Limb (tissue), 2 donors: ENCODE measurements at regions not wholly inside any gene's neighbourhood (a gene's known extent, or its start where the extent isn't known, plus 50 kb on each side); places are given as distances from the start of the nearest gene placed in this dataset.
A peak's percentile ranks its signal among the peaks of the same experiment; 100 is the strongest.

Experiments used
- DNase-seq, 2 donors: peaks; one replicate each; pipeline ENCODE4 v3.0.0-alpha.2; 2016; ENCODE audit errors: extremely low spot score in 2 of 2

DNA sequence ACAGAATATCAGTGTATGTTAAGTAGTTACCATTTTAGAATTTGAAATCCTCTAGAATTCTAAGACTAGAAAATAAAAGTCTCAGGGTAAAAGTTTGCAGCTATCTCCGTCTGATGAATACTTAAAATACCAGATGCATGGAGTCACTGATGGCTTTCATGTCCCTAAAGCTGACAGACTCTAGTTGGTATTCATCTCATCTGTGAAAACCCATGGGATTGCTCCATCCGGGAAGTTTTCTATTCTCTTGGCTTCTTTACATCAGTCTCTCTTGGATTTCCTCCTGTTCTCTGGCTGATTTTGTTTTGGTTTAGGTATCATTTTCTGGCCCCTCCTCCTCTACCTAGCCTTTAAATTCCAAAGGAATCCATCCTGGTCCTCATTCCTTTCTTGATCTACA is 465.6 kb upstream of the POU3F3 start:
- DNase-seq: no peak

DNA sequence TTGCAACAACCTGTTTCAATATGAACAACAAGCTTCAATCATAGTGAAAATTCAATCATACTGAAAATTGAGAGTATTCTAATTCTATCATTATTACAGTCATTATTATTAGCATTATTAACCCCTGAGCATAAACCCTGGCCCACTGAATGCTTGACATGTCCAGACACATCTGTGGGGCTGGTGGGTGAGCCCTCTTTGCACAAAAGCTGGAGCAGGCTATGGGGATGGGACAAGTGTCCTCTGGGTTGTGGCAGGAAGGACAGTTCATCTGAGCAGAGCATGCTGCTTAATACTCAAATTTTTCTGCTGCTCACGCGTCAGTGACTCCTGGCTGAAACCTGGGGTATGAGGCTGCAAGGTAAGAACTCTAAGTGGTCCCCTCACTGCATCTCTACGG is 451.1 kb upstream of the POU3F3 start:
- no peak for DNase-seq

DNA sequence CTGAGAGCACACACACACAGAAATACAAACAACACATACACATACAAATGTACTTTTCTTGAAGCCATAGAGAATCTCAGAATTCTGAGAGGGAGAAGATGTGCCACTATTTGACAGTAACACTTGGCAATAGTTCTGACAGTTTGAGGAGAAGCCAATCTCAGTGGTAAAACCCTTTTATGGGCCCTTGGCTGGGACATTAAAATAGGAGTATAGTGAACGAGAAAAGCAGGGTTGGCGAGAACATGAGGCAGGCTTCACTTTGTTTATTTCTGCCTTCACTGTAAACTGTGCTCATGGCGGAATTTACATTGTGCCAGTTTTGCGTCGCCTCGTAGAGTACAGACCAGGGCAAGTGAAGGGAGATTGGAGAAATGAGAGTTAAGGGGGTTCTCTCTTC is 449.4 kb upstream of the POU3F3 start:
- DNase-seq: no peak

DNA sequence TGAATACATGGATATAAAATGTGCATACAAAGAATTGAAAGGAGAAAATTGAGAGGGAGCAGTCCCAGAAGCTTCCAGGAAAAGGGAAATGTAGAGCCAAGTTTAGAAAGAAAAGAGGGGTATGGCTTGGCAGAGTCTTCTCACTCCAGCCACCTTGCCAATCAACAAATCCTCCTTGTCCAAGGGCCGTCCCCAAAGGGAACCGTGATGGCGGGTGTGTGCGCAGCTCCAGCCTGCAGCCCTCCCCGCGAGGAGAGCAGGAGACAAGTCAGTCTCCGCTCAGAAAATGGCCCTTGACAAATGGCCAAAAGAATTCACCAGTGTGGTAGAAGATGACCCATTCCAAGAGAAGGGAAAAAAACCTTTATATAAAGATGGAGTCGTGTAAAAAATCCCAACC is 448.3 kb upstream of the POU3F3 start:
- peak; percentile 6 to 43 for DNase-seq

DNA sequence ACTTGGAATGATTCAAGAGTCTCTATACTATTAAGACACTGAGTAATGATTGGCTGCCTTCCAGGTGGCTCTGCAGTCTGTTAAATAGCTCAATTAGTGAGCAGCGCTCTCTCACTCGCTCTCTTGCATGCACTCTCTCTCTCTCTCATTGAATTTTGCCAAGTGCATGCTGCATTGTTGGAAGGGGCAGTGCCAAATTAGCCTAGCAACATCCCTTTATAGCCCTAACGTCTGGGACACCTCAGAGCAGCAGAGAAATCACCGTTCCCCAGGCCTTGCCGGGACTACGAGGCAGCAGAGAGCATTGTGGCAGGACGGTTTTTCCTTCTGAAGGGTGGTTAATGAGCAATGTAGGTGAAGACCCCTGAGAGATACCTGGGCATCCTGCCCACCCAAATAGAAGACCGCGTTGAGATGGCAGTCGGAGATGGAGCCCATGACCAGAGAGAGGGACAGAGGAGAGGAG is 447.6 kb upstream of the POU3F3 start:
- peak; percentile 50 to 61 for DNase-seq

DNA sequence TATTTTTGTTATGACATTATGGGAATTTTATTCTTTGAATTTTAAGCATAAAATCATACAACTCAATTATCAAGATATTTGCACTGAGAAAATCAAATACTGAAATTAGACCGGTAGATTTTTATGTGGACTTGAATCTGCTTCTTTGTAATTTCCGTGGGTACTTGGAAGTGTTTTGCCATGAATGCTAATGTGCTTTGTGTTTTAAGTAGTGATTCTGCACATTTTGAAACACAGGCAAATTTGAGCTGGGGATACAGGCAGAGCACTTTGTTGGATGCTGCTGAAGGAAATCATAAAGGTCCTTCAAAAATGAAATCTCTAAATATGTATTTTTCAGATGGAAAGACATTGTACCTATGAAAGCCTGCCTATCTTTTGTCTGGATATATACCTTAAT is 446.3 kb upstream of the POU3F3 start:
- DNase-seq: no peak

DNA sequence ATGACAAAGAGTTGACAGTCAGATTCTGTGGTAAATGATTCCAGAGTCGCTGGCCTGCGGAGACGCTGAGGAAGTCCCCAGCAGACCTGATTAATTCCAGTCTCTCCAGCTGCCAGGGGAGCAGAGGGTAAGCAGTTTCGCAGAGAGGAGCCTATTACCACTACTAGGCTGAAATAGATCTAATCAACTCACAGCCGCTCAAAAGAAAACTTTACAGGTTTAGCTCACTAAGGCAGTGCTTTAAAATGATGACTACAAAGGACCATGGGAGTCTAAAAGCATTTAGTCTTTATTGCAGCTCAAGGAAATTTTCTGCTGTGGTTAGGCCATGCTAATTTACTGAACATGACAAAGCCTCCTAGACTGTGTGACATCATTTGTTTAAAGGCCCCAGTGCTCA is 445.6 kb upstream of the POU3F3 start:
- no peak for DNase-seq

DNA sequence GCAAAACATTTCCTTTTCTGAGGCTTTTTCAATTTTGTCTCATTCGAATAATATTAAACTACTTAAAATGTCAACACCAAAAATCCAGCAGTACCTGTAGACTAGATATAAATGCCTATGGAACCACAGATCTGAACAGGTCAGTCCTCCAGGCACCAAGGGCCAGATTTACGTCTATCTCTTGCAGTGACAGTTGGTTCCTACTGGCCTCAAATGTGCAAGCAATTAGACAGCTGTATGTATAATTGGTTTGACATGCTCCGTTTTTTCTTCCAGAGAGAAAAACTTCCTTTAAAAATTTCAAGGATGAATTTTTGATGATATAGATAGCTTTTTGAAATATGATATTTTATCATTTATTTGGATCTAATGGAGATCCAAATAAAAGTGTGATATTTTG is 443.8 kb upstream of the POU3F3 start:
- no peak for DNase-seq

DNA sequence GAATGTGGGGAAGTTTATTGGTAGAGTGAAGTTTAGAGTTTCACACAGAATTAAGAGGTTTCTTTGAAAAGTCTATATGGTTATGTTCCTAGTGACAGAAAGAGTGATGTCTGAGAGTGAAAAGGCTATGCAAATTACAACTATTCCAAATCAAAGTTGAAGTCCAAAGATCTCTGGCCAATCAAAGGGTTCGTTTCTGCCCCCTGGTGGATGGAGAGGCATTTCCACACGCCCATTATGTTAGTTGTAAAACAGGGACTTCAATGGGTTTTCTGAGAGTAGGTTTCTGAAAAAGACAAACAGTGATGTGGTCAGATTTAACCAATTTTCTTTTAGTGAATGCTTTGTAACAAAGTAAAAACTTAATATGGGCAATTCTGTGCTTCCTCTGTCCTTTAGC is 441.5 kb upstream of the POU3F3 start:
- peak in 1 of 2 donors; percentile 45 for DNase-seq

DNA sequence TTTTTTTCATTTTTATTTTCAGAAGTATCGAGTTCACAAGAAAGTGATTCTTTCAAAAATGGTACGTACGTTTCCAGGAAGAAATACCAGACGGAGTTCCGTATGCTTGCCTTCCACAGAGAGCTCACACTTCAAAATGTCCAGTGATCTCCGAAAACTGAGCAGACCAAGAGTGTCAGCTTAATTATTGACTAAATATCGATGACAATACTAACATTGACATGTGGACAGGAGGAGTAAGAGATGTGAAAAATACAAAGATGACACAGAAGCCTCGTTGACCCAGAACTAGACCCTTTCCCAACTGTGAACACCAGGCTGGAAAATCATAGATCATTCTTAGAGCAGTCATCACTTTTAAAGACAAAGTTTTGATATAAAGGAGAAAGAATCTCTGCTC is 440.0 kb upstream of the POU3F3 start:
- no peak for DNase-seq

DNA sequence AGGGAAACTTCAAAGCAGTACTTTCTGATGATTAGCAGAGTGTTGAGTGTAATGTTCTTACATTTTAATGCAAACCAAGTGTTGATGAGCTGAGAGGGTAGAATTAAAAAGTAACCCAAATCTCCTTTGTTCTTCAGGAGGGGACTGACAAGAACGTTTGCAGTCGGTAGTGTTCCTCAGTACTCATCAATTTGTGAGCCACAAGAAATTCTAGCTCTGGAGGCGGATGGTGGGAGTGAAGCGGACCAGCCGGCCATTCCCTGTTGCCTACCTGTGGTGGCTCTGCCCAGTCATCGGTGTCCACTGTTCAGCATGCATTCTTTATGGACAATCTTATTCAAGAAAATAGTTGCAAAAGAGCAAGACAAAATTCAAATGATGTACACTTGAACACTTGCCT is 438.6 kb upstream of the POU3F3 start:
- DNase-seq: no peak

DNA sequence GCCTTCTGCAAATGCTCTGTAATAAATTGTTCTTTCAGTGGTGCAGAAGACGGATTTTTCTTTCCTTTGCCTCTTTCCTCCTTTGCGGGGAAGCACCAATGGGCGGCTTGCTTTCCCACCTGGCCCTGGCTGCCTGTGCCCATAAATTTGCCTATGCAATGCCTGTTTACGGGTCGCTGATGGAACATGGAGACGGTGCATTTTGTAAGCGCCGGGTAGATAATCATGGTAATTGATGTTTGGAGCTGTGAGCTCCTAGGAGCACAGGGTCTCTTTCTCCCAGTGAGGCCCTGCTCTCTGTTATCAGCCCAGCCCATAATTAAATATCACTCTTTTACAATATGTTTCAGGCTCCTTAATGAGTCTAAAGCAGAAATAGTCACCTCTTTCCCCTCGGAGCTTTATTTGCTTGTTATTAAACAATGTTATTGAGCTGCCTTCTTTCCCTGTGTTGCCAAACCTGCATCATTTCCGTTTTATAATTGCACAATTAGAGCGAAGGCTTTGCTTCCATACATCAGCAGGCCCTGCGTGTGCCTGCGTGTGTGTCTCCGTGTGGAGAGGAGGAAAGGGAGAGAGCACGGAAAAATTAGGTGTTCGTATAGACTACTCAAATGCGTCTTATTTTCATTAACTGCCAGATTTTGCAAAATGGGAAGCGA is 437.4 kb upstream of the POU3F3 start:
- DNase-seq: peak in 1 of 2 donors; percentile 35

DNA sequence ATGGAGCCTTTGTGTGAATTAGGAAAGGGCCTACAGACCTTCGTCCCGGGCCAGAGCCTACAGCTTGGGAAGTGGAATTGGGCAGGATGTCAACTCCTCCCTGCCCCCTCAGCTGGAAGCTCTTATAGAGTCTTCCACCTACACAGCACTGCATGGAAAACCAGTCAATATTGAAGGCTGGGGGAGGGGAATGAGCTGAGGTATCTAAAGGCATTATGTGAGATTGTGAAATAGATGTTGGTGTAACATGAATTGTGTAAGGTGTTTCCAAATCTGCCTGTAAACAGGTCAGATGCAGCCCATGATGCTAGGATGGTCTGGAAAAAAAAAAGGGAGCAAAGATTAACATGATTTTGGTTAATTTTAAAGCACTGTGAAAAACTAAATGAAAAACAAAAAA is 433.5 kb upstream of the POU3F3 start:
- DNase-seq: no peak

DNA sequence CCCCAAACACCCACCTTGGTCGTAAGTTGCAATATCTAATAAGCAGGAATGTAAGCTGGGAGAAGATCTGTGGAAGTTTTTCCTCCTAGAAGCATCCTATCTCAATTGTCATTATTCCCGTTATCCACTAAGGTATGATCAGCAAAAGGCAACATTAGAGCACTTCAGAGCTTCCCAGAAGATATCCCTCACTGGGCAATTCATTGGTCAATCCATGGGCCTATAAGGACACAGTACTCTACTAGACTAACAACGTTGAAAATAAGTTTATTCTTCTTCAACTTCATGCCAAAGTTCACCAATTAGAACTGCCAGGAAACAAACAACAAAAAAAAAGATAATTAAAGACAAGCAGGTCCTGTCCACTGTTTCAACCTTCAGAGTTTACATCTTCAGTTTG is 433.0 kb upstream of the POU3F3 start:
- no peak for DNase-seq

DNA sequence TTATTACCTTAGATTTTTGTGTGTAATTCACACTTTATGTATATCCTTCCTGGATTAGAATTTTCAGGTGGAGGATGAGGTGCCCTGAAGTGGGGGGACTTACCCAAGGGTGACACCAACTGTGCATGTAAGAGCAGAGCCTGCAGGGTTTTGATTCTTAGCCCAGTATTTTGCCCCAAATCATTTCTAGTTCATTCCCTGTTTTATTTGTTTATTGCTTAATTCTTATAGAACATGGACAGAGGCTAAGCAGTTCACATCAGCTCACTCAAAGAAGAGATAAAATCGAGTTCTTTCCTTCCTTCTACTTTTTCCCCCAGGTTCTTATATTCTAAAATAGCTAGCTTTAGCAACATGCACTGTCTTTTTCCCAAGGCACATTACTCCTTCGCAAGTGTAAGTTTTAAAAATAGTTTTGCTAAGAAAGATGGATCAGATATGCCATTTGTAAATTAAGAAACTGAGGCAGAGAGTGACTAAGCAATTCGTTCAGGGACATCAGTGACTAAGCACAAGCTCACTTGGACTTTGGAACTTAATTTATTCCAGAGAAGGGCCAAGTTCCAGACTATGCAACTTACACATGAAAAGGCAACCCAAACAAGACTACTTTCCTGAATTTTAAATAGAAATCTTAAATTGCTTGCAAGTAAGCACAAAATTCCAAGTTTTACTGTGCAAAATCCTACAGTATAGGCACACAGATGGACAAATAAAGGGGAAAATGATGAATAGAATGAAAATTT is 427.9 kb upstream of the POU3F3 start:
- no peak for DNase-seq

DNA sequence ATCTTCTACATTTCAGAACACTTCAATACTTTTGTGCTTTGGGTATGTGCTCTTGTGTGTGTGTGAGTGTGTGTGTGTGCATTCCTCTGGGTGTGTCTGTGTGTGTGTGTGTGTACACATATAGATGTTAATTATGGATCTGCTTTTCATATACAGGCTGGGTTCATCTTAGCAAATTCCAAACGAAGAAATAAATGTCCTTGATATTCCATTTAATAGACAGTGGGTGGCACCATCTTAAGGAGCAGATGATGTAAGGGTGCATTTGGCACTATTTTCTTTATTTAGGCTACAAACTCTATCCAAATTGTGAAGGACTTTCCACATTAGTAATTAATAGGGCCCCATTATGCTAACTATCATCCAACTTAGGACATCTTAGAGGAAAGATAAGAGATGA is 425.8 kb upstream of the POU3F3 start:
- DNase-seq: no peak

DNA sequence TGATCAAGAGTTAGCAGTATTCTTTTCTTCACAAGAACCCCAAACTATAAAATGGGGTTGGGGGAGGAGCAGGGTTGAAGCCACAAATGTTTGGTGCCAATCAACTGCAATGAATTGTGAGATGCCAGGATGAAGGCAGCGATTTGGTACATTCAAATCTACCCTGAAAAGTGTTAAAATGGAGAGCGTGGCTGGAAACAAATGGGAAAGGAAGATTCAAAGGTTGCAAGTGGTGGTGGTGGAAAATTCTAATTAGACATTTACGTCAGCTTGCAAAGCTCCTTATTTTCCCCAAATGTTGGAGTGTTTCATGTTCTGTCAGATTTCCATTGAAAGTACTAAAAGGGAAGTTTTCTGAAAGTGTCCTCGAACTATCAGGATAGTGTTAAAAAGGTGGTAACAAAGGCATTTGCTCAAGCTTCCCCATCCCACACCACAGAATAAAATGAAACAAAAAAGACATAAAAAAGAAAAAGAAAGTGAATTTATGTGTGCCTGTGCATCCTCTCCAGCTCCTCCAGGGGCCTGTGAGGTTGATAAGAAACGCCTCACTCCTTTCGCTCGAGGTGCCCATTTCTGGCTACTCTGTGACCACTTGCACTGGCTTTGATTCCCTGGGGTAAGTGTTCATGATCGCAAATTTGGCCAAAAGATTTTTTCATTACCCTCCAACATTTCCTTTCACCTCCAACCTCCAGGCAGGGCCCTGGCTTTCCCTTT is 424.1 kb upstream of the POU3F3 start:
- no peak for DNase-seq

DNA sequence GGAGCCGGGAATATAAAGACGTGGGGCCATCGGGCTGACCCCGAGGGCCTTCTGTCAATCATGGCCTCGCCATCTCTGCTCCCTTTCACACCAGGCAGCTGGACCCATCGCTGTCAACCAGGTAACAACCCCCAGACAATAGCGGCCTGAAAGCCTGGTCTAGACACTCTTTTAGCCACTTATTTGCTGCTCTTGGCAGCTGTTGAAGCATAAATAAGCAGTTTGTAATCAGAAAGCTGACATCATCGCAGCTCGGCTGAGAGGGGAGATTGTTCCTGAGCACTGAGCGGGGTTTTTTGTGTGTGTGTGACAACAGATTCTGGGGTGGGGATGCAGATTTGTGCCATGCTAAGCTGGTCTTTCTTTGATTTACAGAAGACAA is 423.6 kb upstream of the POU3F3 start:
- no peak for DNase-seq

DNA sequence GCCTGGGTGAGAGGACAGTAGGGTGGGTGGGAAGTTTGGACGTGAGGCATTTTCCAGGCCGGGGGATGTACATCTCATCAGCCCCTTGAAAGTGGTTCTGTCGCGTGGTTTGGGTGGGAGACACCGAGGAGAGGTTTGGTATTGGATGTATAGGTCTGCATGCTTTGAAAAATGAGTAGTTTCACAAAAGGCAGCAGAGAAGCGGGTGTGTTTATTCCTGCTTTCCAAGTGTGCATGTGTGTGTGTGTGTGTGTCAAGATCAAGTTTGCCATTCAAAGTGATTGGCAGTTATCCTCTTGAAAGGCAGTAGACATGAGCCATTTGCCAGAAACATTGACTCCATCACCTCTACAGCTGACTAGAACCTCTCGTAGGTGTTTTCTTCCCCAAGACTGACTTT is 423.1 kb upstream of the POU3F3 start:
- no peak for DNase-seq

DNA sequence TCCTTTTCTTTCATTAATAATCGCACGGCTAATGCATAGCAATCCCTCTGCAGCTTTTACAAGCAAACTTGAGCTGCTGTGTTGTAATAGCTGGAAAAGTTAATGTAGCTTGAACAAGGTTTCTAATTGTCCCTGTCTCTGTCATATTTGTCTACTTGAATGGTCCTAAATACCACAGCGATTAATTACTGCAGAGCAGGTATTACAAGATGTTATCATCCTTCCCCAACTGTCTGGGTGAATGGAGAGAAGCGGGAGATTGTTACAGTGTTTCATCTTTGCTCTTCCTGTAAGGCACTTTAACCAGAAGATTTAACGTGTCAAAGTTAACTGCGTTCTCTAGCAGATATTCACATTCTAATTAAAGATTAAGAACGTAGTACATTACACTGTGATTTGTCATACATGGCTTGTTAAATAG is 422.2 kb upstream of the POU3F3 start:
- no peak for DNase-seq

DNA sequence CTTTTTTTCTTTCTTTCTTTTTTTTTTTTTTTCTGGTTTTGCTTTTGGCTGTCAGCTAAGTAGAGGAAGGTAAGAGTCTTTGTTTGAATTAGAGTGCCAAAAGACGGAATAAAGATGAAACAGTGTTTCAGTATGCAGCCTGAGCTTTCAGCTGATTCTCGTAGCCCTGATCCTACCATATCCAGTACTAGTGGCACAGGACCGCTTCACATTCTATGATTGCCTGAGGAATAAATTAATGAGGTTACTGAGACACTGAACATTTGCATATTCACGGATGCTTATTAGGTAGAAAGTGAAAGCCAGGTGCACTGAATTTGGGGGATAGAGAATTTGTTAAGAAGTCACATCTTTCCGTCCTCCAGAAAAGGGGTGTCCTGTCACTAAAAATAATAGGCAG is 421.5 kb upstream of the POU3F3 start:
- no peak for DNase-seq

DNA sequence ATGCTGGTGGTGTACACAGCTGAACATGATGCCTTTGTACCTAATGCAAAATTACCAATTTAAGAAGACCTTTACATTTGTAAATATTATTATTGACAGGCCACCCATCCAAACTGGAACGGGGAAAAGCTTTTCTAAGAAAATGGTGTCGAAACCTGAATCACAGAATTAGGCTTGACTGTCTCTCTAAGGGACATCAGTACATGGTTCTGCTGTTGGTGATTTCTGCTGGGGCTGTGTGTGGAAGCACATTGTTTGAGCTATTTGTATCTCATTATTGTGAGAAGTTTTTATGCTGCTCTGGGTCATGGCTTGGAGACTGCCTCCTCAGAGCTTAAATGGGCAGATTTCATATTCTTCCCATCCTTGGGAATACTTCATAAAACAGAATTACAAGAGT is 420.9 kb upstream of the POU3F3 start:
- no peak for DNase-seq

DNA sequence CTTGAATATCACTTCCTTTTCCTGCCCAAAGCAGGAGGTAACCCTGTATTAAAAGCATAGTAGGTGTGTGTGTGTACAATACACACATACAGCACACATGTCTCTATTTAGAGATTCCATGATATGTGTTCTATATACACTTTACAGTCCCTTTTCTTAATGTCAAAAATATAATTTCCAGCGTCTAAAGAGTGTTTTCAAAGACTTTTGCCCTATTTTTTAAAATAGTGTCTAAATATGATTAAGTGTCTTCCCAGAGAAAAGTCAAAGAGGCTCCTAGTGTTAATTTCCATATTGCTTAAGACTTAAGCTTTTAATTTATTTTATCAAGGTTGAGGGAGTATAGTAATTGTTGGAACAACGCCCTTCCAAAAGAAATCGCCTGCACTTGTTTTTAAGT is 420.3 kb upstream of the POU3F3 start:
- DNase-seq: no peak
